IMR-90 (cell line): ENCODE measurements at regions not wholly inside any gene's neighbourhood (a gene's known extent, or its start where the extent isn't known, plus 50 kb on each side); places are given as distances from the start of the nearest gene placed in this dataset.

Experiments
- ATAC-seq: fragments of 200-7000 bp; cut with Tn5 transposase; 2 replicates; pipeline ENCODE4 v1.9.1; 2020; ENCODE audit warnings: low read depth, mild to moderate bottlenecking, moderate library complexity
- BruUV-seq: library from RNA; stranded (reverse); fragments of 400-500 nt; replicated peaks from 2 replicates; lab custom pipeline; 2021; lab: Mats Ljungman, UMichigan
- CTCF ChIA-PET: fragments of 300-600 bp; formaldehyde crosslinking; extraction: SDS; loops from one replicate; lab custom pipeline; 2021; ENCODE audit warnings: antibody characterized with exemption; lab: Yijun Ruan, JAX
- POLR2A ChIA-PET: fragments of 300-600 bp; sonication (Branson Sonifier 250); formaldehyde crosslinking; loops from one replicate; lab custom pipeline; 2022; ENCODE audit warnings: antibody characterized with exemption; ENCODE audit not compliant: unreplicated experiment; lab: Charles Lee
- DNase-seq: peaks from one replicate; pipeline ENCODE4 v3.0.0; 2013
- H2AFZ ChIP-seq: replicated peaks from 2 replicates; pipeline ENCODE3; 2013; ENCODE audit warnings: low read length, mild to moderate bottlenecking; ENCODE audit not compliant: poor library complexity
- H2AK5ac ChIP-seq: 2 replicates; pipeline ENCODE4 v1.6.1; 2013; ENCODE audit warnings: low read depth, low read length, inconsistent platforms
- H2AK9ac ChIP-seq: replicated peaks from 2 replicates; pipeline ENCODE3; 2013; ENCODE audit warnings: mild to moderate bottlenecking, low read depth, low read length, moderate library complexity; ENCODE audit not compliant: poor library complexity
- H2BK120ac ChIP-seq: 2 replicates; pipeline ENCODE4 v1.6.1; 2013; ENCODE audit warnings: low read depth, low read length, inconsistent platforms
- H2BK15ac ChIP-seq: 3 replicates; pipeline ENCODE4 v1.6.1; 2013; ENCODE audit warnings: low read depth, low read length, inconsistent platforms
- H2BK20ac ChIP-seq: 2 replicates; pipeline ENCODE4 v1.6.1; 2013; ENCODE audit warnings: low read depth, mild to moderate bottlenecking, inconsistent platforms, low read length, moderate library complexity
- H2BK5ac ChIP-seq: 2 replicates; pipeline ENCODE4 v1.6.1; 2013; ENCODE audit warnings: mild to moderate bottlenecking, low read depth, low read length, inconsistent platforms; ENCODE audit not compliant: poor library complexity, severe bottlenecking
- H3K14ac ChIP-seq: replicated peaks from 2 replicates; pipeline ENCODE4 v1.6.1; 2013; ENCODE audit warnings: low read depth, low read length, inconsistent platforms
- H3K18ac ChIP-seq: 2 replicates; pipeline ENCODE4 v1.6.1; 2013; ENCODE audit warnings: low read depth, low read length, control low read depth
- H3K23ac ChIP-seq: 2 replicates; pipeline ENCODE4 v1.6.1; 2013; ENCODE audit warnings: low read depth, low read length, inconsistent platforms
- H3K27ac ChIP-seq: 2 replicates; pipeline ENCODE4 v1.5.1; 2013; ENCODE audit warnings: mild to moderate bottlenecking, control low read depth, low read length; ENCODE audit not compliant: insufficient read depth
- H3K27me3 ChIP-seq: 2 replicates; pipeline ENCODE4 v1.6.1; 2013; ENCODE audit warnings: low read length; ENCODE audit not compliant: control insufficient read depth, insufficient read depth
- H3K36me3 ChIP-seq: 2 replicates; pipeline ENCODE4 v1.6.1; 2013; ENCODE audit warnings: low read length, mixed read lengths; ENCODE audit not compliant: control insufficient read depth, insufficient read depth
- H3K4ac ChIP-seq: 2 replicates; pipeline ENCODE4 v1.6.1; 2013; ENCODE audit warnings: low read depth, low read length, inconsistent platforms
- H3K4me1 ChIP-seq: 2 replicates; pipeline ENCODE4 v1.6.1; 2013; ENCODE audit warnings: low read length, mixed read lengths; ENCODE audit not compliant: control insufficient read depth, insufficient read depth
- H3K4me2 ChIP-seq: 2 replicates; pipeline ENCODE4 v1.6.1; 2013; ENCODE audit warnings: low read depth, mild to moderate bottlenecking, control low read depth, low read length, moderate library complexity
- H3K4me3 ChIP-seq: 2 replicates; pipeline ENCODE4 v1.5.1; 2013; ENCODE audit warnings: low read depth, mild to moderate bottlenecking, control low read depth, low read length, moderate library complexity; ENCODE audit not compliant: insufficient read depth
- H3K56ac ChIP-seq: 2 replicates; pipeline ENCODE4 v1.6.1; 2013; ENCODE audit warnings: low read length, inconsistent platforms; ENCODE audit not compliant: insufficient read depth; ENCODE audit errors: extremely low read depth
- H3K79me1 ChIP-seq, 2 experiments: 2 replicates each; pipeline ENCODE4 v1.6.1; 2013; ENCODE audit warnings: low read length in 2 of 2, inconsistent platforms in 1 of 2, low read depth in 1 of 2
- H3K9ac ChIP-seq: 2 replicates; pipeline ENCODE4 v1.6.1; 2013; ENCODE audit warnings: low read depth, low read length, control low read depth
- H3K9me1 ChIP-seq: 2 replicates; pipeline ENCODE4 v1.6.1; 2013; ENCODE audit warnings: low read length, inconsistent platforms; ENCODE audit not compliant: insufficient read depth
- H3K9me3 ChIP-seq: 2 replicates; pipeline ENCODE4 v1.6.1; 2013; ENCODE audit warnings: low read length; ENCODE audit not compliant: control insufficient read depth, insufficient read depth
- H4K20me1 ChIP-seq: 2 replicates; pipeline ENCODE4 v1.6.1; 2013; ENCODE audit warnings: low read length, inconsistent platforms; ENCODE audit not compliant: insufficient read depth
- H4K5ac ChIP-seq: 2 replicates; pipeline ENCODE4 v1.6.1; 2013; ENCODE audit warnings: mild to moderate bottlenecking, low read depth, low read length, control low read depth
- H4K8ac ChIP-seq, 2 experiments: 2 replicates each; pipeline ENCODE4 v1.6.1; 2013; ENCODE audit warnings: low read depth in 2 of 2, low read length in 2 of 2, control low read depth in 1 of 2, inconsistent platforms in 1 of 2
- H4K91ac ChIP-seq: 2 replicates; pipeline ENCODE4 v1.6.1; 2013; ENCODE audit warnings: low read depth, low read length, inconsistent platforms; ENCODE audit not compliant: insufficient read depth
- BHLHE40 ChIP-seq: fragments of 150-350 bp; IDR thresholded peaks from 2 replicates; pipeline ENCODE4 v1.6.1; 2016; ENCODE audit warnings: mild to moderate bottlenecking, low read depth, low read length
- CEBPB ChIP-seq: IDR thresholded peaks from 2 replicates; pipeline ENCODE4 v1.6.1; 2012; ENCODE audit warnings: low read depth, low read length, improper control_type of control experiment
- MAFK ChIP-seq: IDR thresholded peaks from 2 replicates; pipeline ENCODE4 v1.6.1; 2012; ENCODE audit warnings: low read depth, low read length, improper control_type of control experiment
- MAZ ChIP-seq: IDR thresholded peaks from 2 replicates; pipeline ENCODE4 v1.6.1; 2012; ENCODE audit warnings: low read depth, mild to moderate bottlenecking, low read length, improper control_type of control experiment, moderate library complexity, borderline replicate concordance
- MXI1 ChIP-seq: IDR thresholded peaks from 2 replicates; pipeline ENCODE4 v1.6.1; 2012; ENCODE audit warnings: low read depth, mild to moderate bottlenecking, low read length, moderate library complexity, borderline replicate concordance
- NFE2L2 ChIP-seq: fragments of 150-350 bp; IDR thresholded peaks from 2 replicates; pipeline ENCODE4 v1.6.1; 2016; ENCODE audit warnings: low read depth, mild to moderate bottlenecking, low read length
- SMC3 ChIP-seq: fragments of 150-350 bp; IDR thresholded peaks from 2 replicates; pipeline ENCODE4 v1.6.1; 2016; ENCODE audit warnings: low read depth, mild to moderate bottlenecking, antibody characterized with exemption, low read length, moderate library complexity
- WGBS, 2 experiments: methylation state at CpG; one replicate each; pipeline versions ENCODE4 v1.1.5 to v1.1.7; 2013; ENCODE audit warnings: missing lambda C conversion rate in 2 of 2; ENCODE audit not compliant: insufficient read length in 1 of 2; ENCODE audit errors: extremely low coverage in 2 of 2; 5-methylcytosine and 5-hydroxymethylcytosine counted together
- dilution Hi-C: fragments of 300-500 bp; cut with HindIII; formaldehyde crosslinking; loops from one replicate; pipeline ENCODE4 v1.14.3; 2018; ENCODE audit warnings: low sequenced_read_pairs; ENCODE audit not compliant: unreplicated experiment
- in situ Hi-C: fragments of 300-500 bp; cut with MboI; formaldehyde crosslinking; loops from 3 replicates; pipeline ENCODE4 v1.14.3; 2019; ENCODE audit warnings: low sequenced_read_pairs, inconsistent platforms, mixed read lengths
- intact Hi-C: fragments of 100-400 bp; cut with micrococcal nuclease; formaldehyde crosslinking; loops from 2 replicates; pipeline ENCODE4 v1.10.0; 2022
- TF ChIP-seq, protein P1 (sequence below): conservative IDR thresholded peaks from 2 replicates; pipeline ENCODE4 v1.5.1; 2012; ENCODE audit warnings: mild to moderate bottlenecking, low read depth, low read length, improper control_type of control experiment
- TF ChIP-seq, protein P2 (sequence below): fragments of 150-350 bp; IDR thresholded peaks from 2 replicates; pipeline ENCODE4 v1.6.1; 2016; ENCODE audit warnings: low read depth, mild to moderate bottlenecking, low read length, moderate library complexity, borderline replicate concordance
- TF ChIP-seq, protein P3 (sequence below): fragments of 150-350 bp; IDR thresholded peaks from 2 replicates; pipeline ENCODE4 v1.6.1; 2017; ENCODE audit warnings: mild to moderate bottlenecking, antibody characterized with exemption, low read length, low read depth

DNA sequence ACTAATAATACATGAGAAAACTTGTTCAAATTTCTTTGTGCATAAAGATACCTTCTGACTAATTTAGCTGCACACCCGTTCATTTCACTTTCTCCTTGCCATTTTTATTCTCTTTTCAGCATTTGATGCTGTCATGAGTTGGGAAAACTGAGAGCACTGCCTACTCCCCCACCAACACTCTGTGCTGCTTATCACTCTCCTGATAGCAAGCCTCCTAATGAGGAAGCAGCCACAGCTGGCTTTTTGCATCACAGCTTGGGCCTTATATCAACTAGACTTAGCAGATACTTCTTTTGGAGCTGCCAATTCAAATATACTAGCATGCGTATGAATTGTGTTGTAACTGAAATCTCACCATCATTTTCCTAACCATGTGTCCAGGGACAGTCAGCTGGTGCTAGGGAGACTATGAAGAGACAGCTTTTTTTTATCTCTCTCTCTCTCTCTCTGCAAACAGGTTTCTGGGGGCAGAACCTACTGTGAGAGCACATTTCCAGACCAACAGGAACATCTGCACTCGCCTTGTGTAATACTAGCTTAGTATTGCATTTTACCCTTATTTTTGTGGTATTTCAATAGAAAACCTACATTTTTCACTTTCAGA is 699.0 kb downstream of the KHDRBS2 start:
- BruUV-seq = no TSS peak
- Histone ChIP-seq H4K8ac (no peak overlapping the region), H3K23ac (no peak overlapping the region), H2BK120ac (no peak overlapping the region), H3K14ac (no peak overlapping the region), H4K5ac (no peak overlapping the region), H3K79me1 (no peaks in the 10 kb centered on the region), H4K91ac (no peak overlapping the region), H3K27ac (no peak overlapping the region), H3K9ac (no peak overlapping the region), H3K18ac (no peak overlapping the region), H3K56ac (no peak overlapping the region), H3K9me1 (no peaks in the 10 kb centered on the region), H3K36me3 (no peaks in the 10 kb centered on the region), H3K4me1 (no peaks in the 10 kb centered on the region), H3K27me3 (no peaks in the 10 kb centered on the region), H4K20me1 (no peaks in the 10 kb centered on the region), H2BK20ac (no peak overlapping the region), H2AK5ac (no peak overlapping the region), H3K4ac (no peak overlapping the region), H2BK5ac (no peak overlapping the region), H2BK15ac (no peak overlapping the region), H3K9me3 (no peaks in the 10 kb centered on the region; the same call in 1 of the 2 replicates), H3K4me3 (no peak overlapping the region), H2AFZ (no peak overlapping the region), H2AK9ac (no peak overlapping the region), H3K4me2 (no peak overlapping the region)
- intact Hi-C loops (no loop called here), dilution Hi-C loops (no loop called here), in situ Hi-C loops (no loop called here)
- ATAC-seq = no peak
- WGBS, 2 experiments = no CpG with 5 or more reads among the region's 3 CpGs
- ChIA-PET CTCF (interaction anchor here (0.6 kb wide), 1 partner anchor 317 kb away, joined by 5 read pairs; no protein-coding TSS in a partner anchor), POLR2A (no interaction called here)
- TF ChIP-seq SMC3 (no peak), NFE2L2 (no peak), MAFK (no peak), MXI1 (no peak), MAZ (no peak), BHLHE40 (no peak), CEBPB (no peak)
- TF ChIP-seq, protein P1, sequence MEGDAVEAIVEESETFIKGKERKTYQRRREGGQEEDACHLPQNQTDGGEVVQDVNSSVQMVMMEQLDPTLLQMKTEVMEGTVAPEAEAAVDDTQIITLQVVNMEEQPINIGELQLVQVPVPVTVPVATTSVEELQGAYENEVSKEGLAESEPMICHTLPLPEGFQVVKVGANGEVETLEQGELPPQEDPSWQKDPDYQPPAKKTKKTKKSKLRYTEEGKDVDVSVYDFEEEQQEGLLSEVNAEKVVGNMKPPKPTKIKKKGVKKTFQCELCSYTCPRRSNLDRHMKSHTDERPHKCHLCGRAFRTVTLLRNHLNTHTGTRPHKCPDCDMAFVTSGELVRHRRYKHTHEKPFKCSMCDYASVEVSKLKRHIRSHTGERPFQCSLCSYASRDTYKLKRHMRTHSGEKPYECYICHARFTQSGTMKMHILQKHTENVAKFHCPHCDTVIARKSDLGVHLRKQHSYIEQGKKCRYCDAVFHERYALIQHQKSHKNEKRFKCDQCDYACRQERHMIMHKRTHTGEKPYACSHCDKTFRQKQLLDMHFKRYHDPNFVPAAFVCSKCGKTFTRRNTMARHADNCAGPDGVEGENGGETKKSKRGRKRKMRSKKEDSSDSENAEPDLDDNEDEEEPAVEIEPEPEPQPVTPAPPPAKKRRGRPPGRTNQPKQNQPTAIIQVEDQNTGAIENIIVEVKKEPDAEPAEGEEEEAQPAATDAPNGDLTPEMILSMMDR = no peak
- TF ChIP-seq, protein P2, sequence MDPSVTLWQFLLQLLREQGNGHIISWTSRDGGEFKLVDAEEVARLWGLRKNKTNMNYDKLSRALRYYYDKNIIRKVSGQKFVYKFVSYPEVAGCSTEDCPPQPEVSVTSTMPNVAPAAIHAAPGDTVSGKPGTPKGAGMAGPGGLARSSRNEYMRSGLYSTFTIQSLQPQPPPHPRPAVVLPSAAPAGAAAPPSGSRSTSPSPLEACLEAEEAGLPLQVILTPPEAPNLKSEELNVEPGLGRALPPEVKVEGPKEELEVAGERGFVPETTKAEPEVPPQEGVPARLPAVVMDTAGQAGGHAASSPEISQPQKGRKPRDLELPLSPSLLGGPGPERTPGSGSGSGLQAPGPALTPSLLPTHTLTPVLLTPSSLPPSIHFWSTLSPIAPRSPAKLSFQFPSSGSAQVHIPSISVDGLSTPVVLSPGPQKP = no peak
- TF ChIP-seq, protein P3, sequence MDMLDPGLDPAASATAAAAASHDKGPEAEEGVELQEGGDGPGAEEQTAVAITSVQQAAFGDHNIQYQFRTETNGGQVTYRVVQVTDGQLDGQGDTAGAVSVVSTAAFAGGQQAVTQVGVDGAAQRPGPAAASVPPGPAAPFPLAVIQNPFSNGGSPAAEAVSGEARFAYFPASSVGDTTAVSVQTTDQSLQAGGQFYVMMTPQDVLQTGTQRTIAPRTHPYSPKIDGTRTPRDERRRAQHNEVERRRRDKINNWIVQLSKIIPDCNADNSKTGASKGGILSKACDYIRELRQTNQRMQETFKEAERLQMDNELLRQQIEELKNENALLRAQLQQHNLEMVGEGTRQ = no peak
- no peak for DNase-seq
